Heart left ventricle (tissue), 13 donors: ENCODE measurements at regions not wholly inside any gene's neighbourhood (a gene's known extent, or its start where the extent isn't known, plus 50 kb on each side); places are given as distances from the start of the nearest gene placed in this dataset.

Experiments used
- CTCF ChIP-seq, 12 donors: fragments of 200-600 bp; sonication (generic) in 4 of 12; IDR thresholded peaks; one replicate each; pipeline versions ENCODE4 v1.5.0 to v1.8.0; 2018 to 2022; ENCODE audit warnings: antibody characterized with exemption in 12 of 12, mild to moderate bottlenecking in 5 of 12
- POLR2A ChIP-seq, 2 donors: fragments of 450-650 bp; IDR thresholded peaks; one replicate each; pipeline ENCODE4 v1.6.1; 2017; ENCODE audit warnings: antibody characterized with exemption in 2 of 2, mild to moderate bottlenecking in 2 of 2, moderate library complexity in 2 of 2
- donor health status: ischemic (EF 13 %, LVEDD 7.1; RV severe dilation, severe dysfunction).
- donor health status: DM: no; HTN: yes; CAD: no.
- donor health status: DM: no; HTN: no; CAD: no.
- donor health status: ischemic (EF 25% LVEDD 6.9; RV normal size, moderate dysfunction).
- donor health status: ischemic (EF 25% LVEDD 5.7; RV mildly dilated, moderate dysfunction).
- donor health status: ischemic (EF 35%, LVEDD 5.7; RV mildly dilated, moderate dysfunction).
- donor health status: nonischemic (EF 11% LVEDD 7.7; RV severe dilation, severe dysfunction).
- donor health status: DM: yes; HTN: yes; CAD: no.
- donor health status: PGD.
- donor health status: ischemic (EF 29% LVEDD 5.4; RV normal size, mild dysfunction).
- donor health status: nonischemic (EF 23%, LVEDD 6.1; RV moderate dilation, normal function).

- TF ChIP-seq CTCF (IDR thresholded peaks at IDR 0.05) = no peak
- no peak for TF ChIP-seq POLR2A (IDR thresholded peaks at IDR 0.05)
Observed at GRCh38 chr11:116135891-116136290, 631.7 kb upstream of the CADM1 start.
